Left lung (tissue), 4 donors: ENCODE measurements at regions not wholly inside any gene's neighbourhood (a gene's known extent, or its start where the extent isn't known, plus 50 kb on each side); places are given as distances from the start of the nearest gene placed in this dataset.
"Not testable (repeated sequence)": the region's sequence is repeated elsewhere in the genome, so short reads cannot be mapped to it uniquely, and the experiment has no call there.

Experiments
- ATAC-seq: fragments of 200-7000 bp; cut with Tn5 transposase; one replicate; pipeline ENCODE4 v1.9.1; 2020; ENCODE audit warnings: moderate library complexity
- DNase-seq, 4 donors: peaks; one replicate each; pipeline ENCODE4 v3.0.0-alpha.2; 2013 to 2020
- H3K27ac ChIP-seq, 2 donors: fragments of 200-600 bp; sonication (generic) in 1 of 2; one replicate each; pipeline versions ENCODE4 v1.5.0 to v1.8.0; 2020 to 2021
- H3K27me3 ChIP-seq, 2 donors: fragments of 200-600 bp; sonication (generic) in 1 of 2; one replicate each; pipeline versions ENCODE4 v1.5.0 to v1.8.0; 2020 to 2021
- H3K36me3 ChIP-seq, 2 donors: fragments of 200-600 bp; sonication (generic) in 1 of 2; one replicate each; pipeline versions ENCODE4 v1.5.0 to v1.8.0; 2020 to 2021
- H3K4me1 ChIP-seq, 2 donors: fragments of 200-600 bp; one replicate each; pipeline ENCODE4 v1.8.0; 2021
- H3K4me3 ChIP-seq, 2 donors: fragments of 200-600 bp; sonication (generic) in 1 of 2; one replicate each; pipeline versions ENCODE4 v1.5.0 to v1.8.0; 2020 to 2021; ENCODE audit warnings: mild to moderate bottlenecking in 1 of 2
- H3K9me3 ChIP-seq, 2 donors: fragments of 200-600 bp; sonication (generic) in 1 of 2; one replicate each; pipeline versions ENCODE4 v1.5.0 to v1.8.0; 2020 to 2021
- intact Hi-C, 2 donors: fragments of 100-400 bp; cut with DNase I; formaldehyde crosslinking; loops; one replicate each; pipeline versions ENCODE4 v1.11.2 to v1.14.2; 2022
- TF ChIP-seq, protein P1 (sequence below), 2 donors: fragments of 200-600 bp; sonication (generic) in 1 of 2; IDR thresholded peaks; one replicate each; pipeline versions ENCODE4 v1.5.0 to v1.8.0; 2021; ENCODE audit warnings: antibody characterized with exemption in 2 of 2
- donor health status: DM: no; HTN: yes; CAD: no.
- donor health status: DM: no; HTN: no; CAD: no.

DNA sequence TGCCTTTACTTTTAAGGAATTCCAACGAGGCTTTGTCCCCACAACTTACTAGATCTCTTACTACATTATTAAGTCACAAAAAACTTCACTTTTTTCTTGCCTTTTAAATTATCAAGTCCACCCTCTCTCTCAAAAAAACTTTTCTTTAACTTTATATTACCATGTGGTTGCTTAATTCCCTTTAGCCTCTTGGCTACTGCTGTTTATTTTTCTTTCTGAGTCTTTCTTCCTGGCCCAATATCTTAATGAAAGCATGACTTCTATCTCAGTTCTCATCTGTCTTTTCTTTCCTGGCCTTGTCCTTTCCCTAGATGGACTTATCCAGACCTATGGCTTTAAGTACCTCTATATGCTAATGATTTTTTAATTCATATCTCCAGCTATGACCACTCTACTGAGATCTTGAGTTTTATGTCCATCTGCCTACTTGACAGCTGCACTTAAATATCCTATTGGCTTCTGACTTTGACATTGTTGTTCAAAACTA, 710.5 kb downstream of the RFPL4B start:
- Histone ChIP-seq H3K27ac (no peak overlapping the region), H3K4me1 (no peaks in the 10 kb centered on the region), H3K9me3 (peaks cover 0 to 3% of the 10 kb centered on the region in 2 donors), H3K27me3 (no peaks in the 10 kb centered on the region), H3K36me3 (no peaks in the 10 kb centered on the region), H3K4me3 (no peak overlapping the region)
- no peak for DNase-seq
- TF ChIP-seq, protein P1, sequence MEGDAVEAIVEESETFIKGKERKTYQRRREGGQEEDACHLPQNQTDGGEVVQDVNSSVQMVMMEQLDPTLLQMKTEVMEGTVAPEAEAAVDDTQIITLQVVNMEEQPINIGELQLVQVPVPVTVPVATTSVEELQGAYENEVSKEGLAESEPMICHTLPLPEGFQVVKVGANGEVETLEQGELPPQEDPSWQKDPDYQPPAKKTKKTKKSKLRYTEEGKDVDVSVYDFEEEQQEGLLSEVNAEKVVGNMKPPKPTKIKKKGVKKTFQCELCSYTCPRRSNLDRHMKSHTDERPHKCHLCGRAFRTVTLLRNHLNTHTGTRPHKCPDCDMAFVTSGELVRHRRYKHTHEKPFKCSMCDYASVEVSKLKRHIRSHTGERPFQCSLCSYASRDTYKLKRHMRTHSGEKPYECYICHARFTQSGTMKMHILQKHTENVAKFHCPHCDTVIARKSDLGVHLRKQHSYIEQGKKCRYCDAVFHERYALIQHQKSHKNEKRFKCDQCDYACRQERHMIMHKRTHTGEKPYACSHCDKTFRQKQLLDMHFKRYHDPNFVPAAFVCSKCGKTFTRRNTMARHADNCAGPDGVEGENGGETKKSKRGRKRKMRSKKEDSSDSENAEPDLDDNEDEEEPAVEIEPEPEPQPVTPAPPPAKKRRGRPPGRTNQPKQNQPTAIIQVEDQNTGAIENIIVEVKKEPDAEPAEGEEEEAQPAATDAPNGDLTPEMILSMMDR (IDR thresholded peaks at IDR 0.05): no peak
- no peak for ATAC-seq
- intact Hi-C loops: no loop called here

DNA sequence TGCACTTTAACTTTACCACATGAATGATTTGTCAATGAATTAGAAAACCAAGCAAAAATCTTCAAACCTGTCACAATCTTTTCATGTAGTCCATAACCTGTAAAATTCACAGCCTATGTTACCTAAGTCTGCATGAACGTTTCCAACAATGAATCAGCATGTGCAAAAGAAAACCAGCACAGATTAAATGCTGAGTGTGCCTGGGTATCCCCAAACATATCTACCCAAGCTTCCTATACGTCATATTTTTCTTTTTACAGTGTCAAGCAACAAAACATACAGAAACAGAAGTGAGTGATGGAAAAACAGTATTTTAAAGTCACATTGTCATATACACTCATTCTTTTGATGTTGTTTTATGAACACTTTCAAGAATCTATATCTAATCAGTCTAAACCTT, 713.5 kb downstream of the RFPL4B start:
- Histone ChIP-seq H3K4me3 (no peak overlapping the region), H3K27me3 (no peaks in the 10 kb centered on the region), H3K36me3 (no peaks in the 10 kb centered on the region), H3K4me1 (no peaks in the 10 kb centered on the region), H3K9me3 (peaks cover 0 to 3% of the 10 kb centered on the region in 2 donors), H3K27ac (no peak overlapping the region)
- TF ChIP-seq, protein P1 (IDR thresholded peaks at IDR 0.05): no peak
- ATAC-seq: no peak
- intact Hi-C loops: no loop called here
- DNase-seq: no peak

DNA sequence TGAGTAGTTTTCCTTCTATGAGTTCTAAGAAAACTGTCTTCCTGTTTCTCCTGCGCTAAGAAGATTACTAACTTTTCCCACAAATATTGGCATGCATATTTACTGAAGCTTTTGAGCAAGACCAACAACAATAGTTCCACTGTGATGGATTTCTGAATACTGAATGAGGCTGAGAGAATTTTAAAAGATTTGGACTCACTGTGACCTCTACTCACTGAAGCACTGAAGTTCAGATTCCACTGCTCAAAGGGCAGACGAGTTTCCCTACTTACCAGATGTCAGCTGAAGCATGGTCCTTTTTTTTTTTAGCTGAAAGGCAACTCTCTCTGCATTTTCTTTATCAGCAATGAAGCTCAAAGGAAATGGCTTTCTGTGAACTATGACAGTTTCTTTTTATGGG, 718.5 kb downstream of the RFPL4B start:
- Histone ChIP-seq H3K36me3 (no peaks in the 10 kb centered on the region), H3K4me3 (no peak overlapping the region), H3K9me3 (no peaks in the 10 kb centered on the region), H3K27ac (no peak overlapping the region), H3K4me1 (peaks cover 0 to 2% of the 10 kb centered on the region in 2 donors), H3K27me3 (no peaks in the 10 kb centered on the region)
- no peak for ATAC-seq
- no peak for DNase-seq
- intact Hi-C loops: no loop called here
- TF ChIP-seq, protein P1 (IDR thresholded peaks at IDR 0.05): no peak

DNA sequence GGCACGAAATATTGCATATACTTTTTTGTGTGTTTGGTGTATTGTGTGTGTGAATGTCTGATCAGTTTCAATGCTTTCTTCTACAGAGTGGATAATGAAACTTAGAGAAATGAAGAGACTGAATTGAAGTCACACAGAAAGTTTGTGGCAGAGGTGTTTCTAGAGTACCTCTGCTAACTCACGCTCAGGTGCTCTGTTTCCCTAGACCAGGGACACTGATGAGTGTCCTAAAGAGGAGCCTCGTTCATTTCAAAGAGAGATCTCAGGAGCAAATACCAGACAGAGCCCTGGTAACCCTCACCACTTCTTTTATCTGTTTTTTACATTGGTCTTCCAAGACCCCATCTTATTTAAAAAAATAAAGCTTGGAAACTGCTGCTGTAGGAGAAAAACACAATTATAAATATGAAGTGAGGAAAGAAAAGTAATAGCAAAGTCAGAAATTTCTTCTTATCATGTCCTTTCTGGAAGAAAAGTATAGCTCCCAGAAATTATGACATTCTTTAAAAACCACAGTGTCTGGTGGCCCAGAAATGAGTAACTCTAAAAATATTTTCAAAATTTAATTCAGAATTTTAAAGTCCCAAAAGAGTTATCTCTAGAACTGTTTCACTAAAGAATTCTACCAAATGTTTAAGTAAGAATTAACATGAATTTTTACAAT, 720.6 kb downstream of the RFPL4B start:
- H3K4me3 ChIP-seq: no peak overlapping the region

DNA sequence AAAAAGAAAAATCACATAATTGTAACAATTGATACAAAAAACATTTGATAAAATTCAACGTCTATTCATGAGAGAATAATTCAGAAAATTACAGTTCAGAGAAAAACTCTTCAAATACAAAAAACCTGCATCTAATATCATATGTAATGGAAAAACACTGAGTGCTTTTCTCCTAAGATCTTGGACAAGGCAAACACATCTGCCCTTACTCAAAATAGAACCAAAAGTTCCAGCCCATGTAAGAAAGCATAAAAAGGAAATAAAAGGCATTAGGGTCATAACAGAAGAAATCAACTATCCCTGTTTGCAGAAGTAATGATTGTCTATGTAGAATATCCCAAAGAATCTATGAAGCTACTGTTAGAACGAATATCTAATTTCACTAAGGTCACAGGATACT, 721.4 kb downstream of the RFPL4B start:
- intact Hi-C loops: no loop called here
- DNase-seq (no peak), ATAC-seq (no peak)
- Histone ChIP-seq H3K4me1 (peaks cover 0 to 2% of the 10 kb centered on the region in 2 donors), H3K9me3 (no peaks in the 10 kb centered on the region), H3K27ac (no peak overlapping the region), H3K36me3 (no peaks in the 10 kb centered on the region), H3K27me3 (no peaks in the 10 kb centered on the region), H3K4me3 (no peak overlapping the region)
- TF ChIP-seq, protein P1 (IDR thresholded peaks at IDR 0.05): no peak

More for the DNA sequence above, 720.6 kb downstream of the RFPL4B start:
- ATAC-seq (no peak), DNase-seq (no peak)
- Histone ChIP-seq H3K27me3 (no peaks in the 10 kb centered on the region), H3K27ac (no peak overlapping the region), H3K36me3 (no peaks in the 10 kb centered on the region), H3K9me3 (no peaks in the 10 kb centered on the region), H3K4me1 (peaks cover 0 to 2% of the 10 kb centered on the region in 2 donors)
- TF ChIP-seq, protein P1 (IDR thresholded peaks at IDR 0.05): no peak
- intact Hi-C loops: no loop called here

DNA sequence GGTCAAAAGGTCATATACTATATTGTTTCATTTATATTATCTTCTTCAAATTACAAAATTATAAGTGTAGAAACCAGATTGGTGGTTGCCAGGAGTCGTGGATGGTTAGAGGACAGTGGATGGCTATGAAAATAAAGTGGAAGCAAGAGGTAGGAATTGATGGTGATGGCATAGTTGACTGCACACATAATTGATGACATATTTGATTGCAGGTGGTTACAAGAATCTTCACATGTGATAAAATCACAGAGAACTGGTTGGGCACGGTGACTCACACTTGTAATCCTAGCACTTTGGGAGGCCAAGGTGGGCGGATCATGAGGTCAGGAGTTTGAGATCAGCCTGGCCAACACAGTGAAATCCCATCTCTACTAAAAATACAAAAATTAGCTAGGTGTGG, 723.6 kb downstream of the RFPL4B start:
- intact Hi-C loops, H3K36me3 ChIP-seq, DNase-seq: not testable (repeated sequence)

More for the DNA sequence above, 723.6 kb downstream of the RFPL4B start:
- not testable (repeated sequence) for H3K9me3 ChIP-seq, ATAC-seq, H3K4me1 ChIP-seq, H3K27me3 ChIP-seq, H3K4me3 ChIP-seq, H3K27ac ChIP-seq
